Stimulated activated CD8-positive, alpha-beta memory T cell treated with anti-CD3 and anti-CD28 coated beads, Interleukin-15, amount 100 ng/mL, for 1 hour (primary cell): ENCODE measurements at regions not wholly inside any gene's neighbourhood (a gene's known extent, or its start where the extent isn't known, plus 50 kb on each side); places are given as distances from the start of the nearest gene placed in this dataset.

Experiments
- DNase-seq: peaks from one replicate; pipeline ENCODE4 v3.0.0-alpha.2; 2020; ENCODE audit warnings: low read depth

- no peak for DNase-seq
Measured at GRCh38 chr12:124687174-124687902, 119.9 kb upstream of the NCOR2 start.

DNA sequence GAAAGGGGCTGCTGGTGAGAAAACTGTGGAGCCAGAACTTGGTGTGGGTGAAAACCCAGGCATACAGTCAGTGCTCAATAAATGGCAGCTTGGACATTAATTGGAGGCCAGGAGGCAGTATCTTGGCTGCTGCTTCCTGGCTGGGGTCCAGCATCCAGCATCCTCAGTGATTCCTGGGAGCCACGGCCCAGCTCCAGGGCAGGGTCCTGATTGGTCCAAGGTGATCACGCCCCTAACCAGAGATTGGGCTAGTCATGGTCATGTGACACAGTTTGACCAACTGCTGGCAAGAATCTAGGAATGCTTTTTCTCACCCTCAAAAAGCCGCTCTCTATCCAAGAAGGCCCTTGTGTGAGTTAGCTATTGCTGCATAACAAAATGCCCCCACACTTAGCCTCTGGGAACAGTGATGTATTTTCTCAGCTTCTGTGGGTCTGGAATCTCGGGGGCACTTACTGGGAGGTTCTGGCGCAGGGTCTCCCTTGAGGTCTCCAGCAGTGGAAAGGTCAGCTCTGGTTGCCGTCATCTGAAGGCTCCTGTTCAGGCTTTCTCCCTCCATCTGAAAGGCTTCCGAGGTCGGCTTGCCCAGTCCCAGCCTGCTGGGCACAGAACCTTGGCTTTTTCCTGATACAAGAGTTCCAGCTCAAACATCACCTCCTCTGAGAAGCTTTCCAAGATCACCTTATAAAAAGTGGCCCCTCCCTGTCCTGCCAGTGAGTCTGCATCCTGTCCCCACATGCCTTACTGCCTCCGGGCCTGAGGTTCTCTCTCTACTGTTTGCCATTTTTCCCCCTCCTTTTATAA is 119.2 kb upstream of the NCOR2 start:
- DNase-seq: no peak

DNA sequence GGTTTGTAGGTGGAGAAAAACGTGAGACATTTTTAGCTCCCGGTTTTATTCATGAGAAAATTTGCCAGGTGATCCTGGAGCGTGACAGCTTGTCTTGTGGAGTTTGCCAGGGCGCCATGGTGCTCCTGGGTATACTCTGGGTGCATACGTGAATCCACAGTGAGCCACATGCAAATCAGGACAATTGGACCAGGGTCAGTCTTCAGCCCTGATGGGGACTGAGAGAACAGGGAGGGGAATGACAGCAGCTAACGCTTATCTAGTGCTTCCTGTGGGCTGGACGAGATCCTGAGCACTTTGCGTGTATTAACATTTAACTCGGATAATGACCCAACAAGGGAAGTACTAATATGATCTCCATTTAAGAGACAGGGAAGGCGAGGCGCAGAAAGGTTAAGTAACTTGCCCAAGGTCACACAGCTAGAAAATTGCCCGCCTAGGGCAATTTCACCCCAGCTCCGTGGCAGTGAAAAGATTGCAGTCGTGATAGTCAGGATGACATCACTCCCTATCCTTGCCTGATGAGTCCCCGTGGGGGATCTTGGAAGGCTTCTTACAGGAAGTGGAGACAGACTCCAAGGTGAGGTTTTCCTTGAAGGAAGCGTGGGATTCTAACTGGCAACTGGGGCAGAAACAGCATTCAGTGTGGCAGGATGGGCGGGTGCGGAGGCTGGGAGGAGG is 118.4 kb upstream of the NCOR2 start:
- DNase-seq: no peak

DNA sequence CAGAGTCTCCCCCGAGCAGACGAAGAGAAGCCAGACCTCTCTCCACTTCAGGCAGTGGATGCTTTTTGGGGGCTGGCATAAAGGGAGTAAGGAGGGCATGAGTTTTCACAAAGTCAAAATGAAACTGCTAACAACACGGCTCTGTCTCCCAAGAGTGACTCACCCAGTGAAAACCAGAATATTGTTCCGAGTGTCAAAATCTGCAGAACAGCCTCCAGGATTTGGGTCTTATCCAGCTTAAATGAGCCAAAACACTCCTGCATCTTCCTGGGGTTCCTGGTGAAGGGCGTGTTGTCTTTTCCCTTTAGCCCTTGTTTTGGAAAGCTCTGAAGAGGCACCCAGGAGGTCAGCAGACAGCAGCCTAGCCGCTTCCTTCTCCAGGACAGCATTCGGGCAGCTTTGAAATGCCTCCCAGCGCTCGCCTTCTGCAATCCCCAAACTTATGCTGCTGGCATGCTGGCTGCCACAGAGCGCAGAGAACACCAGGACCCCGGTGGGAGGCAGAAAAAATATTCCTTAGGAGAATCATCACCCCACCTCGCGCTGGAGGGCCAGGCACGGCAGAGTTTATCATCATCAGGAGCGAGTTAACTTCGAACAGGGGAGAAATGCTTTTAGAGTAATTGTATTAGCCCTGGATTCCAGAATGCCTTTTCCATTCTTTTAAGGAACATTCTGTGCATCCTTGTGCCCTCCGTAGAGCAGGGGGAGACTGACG is 117.7 kb upstream of the NCOR2 start:
- DNase-seq: no peak

DNA sequence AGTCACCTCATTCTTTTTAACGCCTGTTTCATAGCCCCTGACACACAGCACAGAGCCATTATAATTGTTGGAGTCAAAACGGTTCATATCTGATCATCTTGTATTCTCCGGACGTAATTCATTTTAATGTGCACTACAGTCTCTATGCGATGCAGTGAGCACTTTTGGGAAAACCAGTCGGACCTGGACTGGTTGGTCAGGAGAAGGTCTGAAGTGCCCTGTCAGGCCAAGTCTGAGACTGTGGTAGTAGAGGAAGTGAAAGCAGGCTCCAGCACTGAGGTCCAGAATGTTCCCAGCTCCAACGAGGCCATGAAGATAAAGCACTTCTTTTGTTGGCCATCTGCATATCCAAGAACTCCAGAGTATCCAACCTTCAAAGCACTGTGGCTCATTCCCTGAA is 117.1 kb upstream of the NCOR2 start:
- no peak for DNase-seq

GRCh38 chr12:124683152-124684124 is 116.0 kb upstream of the NCOR2 start:
- DNase-seq: no peak

DNA sequence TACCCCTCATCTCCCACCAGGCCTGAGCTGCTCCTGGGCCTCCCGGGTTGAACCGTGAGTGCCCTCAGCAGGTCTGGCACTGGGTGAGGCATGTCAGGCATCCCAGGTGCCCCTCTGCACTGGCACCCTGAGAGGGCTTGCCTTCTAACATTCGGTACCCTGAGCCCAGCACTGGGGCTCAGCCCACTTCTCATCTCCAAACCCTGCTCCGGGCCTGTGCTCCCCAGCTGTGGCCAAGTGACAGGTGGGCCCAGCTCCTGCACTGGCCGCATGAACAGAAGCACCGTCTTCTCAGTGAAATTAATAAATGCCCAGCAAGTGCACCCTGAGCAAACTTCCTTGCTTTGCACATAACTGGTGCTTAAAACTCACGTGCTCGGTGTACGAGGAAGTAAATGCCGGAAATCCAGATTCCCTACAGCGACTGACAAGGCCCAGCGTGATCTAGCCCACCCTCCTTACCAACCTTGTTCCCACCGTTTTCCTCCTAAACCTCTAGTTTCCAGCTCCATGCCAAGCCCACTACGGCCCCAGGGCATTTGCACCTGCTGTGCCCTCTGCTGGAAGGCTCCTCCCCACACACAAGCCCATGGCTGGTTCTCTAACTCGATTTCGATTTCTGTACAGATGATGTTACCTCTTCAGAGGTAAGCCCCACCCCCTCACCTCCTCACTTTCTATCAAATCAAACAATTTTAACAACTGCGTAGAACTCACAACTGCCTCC is 115.2 kb upstream of the NCOR2 start:
- no peak for DNase-seq

DNA sequence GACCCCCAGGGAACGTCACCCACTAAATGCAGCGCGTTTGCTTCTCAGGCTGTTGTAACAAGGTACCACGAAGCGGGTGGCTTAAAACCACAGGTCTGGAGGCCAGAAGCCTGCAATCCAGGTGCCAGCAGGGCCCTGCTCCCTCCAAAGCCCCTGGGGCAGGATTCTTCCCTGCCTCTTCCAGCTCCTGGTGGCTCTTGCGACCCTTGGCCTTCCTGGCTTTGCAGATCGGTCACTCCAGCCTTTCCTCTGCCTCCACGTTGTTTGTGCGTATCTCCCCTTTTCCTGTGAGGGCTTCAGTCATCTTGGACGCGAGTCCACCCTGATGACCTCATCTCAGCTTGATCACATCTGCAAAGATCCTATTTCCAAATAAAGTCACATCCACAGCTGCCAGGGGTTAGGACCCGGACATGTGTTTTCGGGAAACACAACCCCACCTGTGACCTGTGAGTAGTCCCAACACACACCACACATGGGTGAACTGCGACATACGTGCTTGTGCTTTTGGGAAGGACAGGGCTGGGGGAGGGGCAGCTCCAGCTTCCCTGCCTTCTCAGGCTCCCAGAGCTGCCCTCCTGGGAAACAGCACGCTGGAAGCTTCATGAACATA is 114.5 kb upstream of the NCOR2 start:
- no peak for DNase-seq

DNA sequence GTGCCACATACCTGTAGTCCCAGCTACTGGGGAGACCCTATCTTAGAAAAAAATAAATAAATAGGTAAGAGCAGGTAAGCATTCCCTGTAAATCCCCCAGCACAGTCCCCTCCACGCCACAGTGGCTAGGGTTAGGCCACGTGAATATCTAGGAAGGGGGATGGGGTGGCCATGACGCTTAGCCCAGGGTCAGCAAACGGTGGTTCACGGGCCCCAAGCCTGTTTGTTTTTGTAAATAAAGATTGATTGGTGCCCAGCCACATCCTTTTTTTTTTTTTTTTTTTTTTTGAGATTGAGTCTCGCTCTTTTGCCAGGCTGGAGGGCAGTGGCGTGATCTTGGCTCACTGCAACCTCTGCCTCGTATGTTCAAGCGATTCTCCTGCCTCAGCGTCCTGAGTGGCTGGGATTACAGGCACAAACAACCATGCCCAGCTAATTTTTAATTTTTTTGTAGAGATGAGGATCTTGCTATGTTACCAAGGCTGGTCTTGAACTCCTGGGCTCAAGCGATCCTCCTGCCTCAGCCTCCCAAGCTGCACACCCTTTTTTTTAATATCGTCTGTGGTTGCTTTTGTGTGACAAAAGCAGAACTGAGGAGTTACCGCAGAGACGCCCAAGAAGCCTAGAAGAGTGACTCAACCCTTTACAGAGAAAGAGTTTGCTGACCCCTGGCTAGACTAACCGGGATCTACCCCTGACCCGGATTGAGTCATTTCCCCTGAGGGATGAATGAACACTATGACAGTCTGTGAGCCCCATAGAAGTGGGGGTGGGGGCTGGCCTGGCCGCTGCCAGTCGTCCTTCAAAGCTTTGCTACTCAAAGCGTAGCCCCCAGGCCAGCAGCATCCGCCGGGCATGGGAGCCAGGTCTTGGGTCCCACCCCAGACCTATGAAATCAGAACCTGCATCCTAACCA is 113.7 kb upstream of the NCOR2 start:
- DNase-seq: no peak

GRCh38 chr12:124679533-124680371 is 112.3 kb upstream of the NCOR2 start:
- no peak for DNase-seq

- no peak for DNase-seq
Measured at GRCh38 chr12:124679047-124679446, 111.6 kb upstream of the NCOR2 start.

DNA sequence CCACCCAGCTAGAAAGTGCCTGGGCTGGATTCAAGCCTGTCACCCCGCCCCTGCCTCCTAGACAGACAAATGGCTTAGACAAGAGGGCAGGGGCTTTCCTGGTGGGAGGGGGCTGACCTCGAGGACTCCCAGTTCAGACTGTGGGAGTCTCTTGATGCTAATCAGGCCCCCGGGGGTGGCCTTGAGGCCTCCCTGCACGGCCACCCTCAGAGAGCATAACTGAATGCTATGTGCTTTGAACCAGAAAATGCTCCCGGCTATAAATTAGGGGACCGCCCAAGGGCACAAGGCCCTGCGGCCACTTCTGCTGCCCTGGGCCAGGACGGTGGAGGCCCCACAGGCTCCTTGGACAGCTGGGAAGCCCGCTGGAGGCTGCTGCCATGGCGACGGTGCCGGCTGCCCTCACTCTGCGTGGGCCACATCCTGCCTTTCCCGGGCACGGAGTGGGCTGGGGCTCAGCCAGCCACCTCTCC is 111.0 kb upstream of the NCOR2 start:
- no peak for DNase-seq

DNA sequence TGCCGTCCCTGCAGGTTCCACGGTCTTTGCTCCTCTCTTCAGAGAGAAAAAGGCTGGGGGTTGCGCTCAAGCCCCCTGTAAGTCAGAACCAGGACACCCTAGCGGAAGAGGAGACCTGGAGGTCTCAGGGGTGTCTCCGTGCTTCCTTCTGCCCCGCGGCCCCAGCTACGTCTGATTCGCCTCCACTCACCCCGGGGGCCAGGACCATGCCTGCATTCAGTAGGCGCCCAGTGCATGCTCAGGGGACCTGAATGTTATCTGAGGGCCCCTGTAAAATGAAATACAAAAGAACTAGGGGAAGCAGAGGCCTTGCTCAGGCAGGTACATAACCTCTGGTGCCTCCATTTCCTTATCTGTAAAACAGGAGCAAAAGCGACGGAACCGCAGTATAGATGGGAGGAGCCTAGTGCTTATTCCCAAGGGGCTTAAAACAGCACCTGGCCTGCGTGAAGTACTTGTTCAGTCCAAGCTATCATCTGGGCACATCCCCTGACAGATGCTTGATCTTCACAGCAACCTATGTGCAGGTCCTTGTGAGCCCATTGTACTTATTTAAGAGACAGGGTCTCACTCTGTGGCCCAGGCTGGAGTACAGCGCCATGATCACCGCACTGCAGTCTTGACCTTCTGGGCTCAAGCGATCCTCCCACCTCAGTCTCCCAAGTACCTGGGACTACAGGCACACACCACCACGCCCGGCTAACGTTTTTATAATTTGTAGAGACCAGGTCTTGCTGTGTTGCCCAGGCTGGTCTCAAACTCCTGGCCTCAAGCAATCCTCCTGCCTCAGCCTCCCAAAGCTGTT is 110.3 kb upstream of the NCOR2 start:
- DNase-seq: no peak

DNA sequence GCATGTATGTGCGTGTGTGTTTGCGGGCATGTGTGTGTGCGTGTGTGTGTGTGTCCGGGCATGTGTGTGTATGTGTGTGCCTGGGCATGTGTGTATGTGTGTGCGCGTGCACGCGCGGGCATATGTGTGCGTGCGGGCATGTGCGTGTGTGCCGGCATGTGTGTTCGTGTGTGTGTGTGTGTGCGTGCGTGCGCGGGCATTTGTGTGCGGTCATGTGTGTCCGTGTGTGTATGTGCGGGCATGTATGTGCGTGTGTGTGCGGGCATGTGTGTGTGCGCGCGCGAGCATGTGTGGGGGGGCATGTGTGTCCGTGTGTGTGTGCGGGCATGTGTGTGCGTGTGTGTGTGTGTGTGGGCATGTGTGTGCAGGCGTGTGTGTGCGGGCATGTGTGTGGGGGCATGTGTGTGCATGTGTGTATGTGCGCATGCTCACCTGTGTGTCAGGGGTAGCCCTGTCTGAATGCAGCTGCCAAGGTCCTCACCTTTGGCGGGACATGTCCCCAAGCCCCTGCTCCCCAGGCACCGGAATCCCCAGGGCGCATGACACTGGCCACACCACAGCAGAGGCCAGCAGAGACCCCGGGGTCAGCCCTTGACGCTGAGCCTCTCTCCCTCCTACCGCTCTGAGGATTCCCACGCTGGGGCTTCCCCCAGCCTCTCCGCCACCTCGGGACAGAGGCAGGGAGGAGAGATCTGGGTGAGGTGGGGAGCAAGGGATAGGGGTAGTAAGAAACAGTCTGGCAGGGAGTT is 109.5 kb upstream of the NCOR2 start:
- no peak for DNase-seq

GRCh38 chr12:124675881-124676713 is 108.7 kb upstream of the NCOR2 start:
- DNase-seq: no peak
